Keratinocyte (primary cell): ENCODE measurements at regions not wholly inside any gene's neighbourhood (a gene's known extent, or its start where the extent isn't known, plus 50 kb on each side); places are given as distances from the start of the nearest gene placed in this dataset.

Experiments used
- DNase-seq: peaks from one replicate; pipeline ENCODE4 v3.0.0-alpha.2; 2011; ENCODE audit warnings: low read depth, missing footprints, low spot score
- FAIRE-seq: peaks from 2 replicates; lab custom pipeline; 2011; peaks lifted over from hg19 to GRCh38; lab: Jason Lieb, UNC
- H2AFZ ChIP-seq: 2 replicates; pipeline ENCODE4 v1.6.0; 2012; ENCODE audit warnings: low read length, control low read depth, inconsistent platforms; ENCODE audit not compliant: control insufficient read depth
- H3K27ac ChIP-seq: 2 replicates; pipeline ENCODE4 v1.5.1; 2011; ENCODE audit warnings: low read length; ENCODE audit not compliant: control insufficient read depth, insufficient read depth
- H3K27me3 ChIP-seq: 3 replicates; pipeline ENCODE4 v1.6.0; 2011; ENCODE audit warnings: low read length; ENCODE audit not compliant: control insufficient read depth, insufficient read depth; ENCODE audit errors: extremely low read depth
- H3K36me3 ChIP-seq, 2 experiments: 2 replicates in 1 of 2; 3 replicates in 1 of 2; pipeline ENCODE4 v1.5.1; 2011; ENCODE audit warnings: low read length in 2 of 2, mild to moderate bottlenecking in 1 of 2; ENCODE audit not compliant: control insufficient read depth in 2 of 2, insufficient read depth in 2 of 2; ENCODE audit errors: extremely low read depth in 1 of 2
- H3K4me1 ChIP-seq: 3 replicates; pipeline ENCODE4 v1.5.1; 2011; ENCODE audit warnings: low read length; ENCODE audit not compliant: control insufficient read depth, insufficient read depth; ENCODE audit errors: extremely low read depth
- H3K4me2 ChIP-seq: 3 replicates; pipeline ENCODE4 v1.6.0; 2011; ENCODE audit warnings: low read depth, low read length; ENCODE audit not compliant: control insufficient read depth, insufficient read depth; ENCODE audit errors: extremely low read depth
- H3K4me3 ChIP-seq, 3 experiments: fragments of 200-600 bp in 1 of 3; sonication (generic) in 1 of 3; 2 replicates in 2 of 3; 3 replicates in 1 of 3; pipeline ENCODE4 v1.5.1; 2011 to 2016; ENCODE audit warnings: low read length in 3 of 3, mild to moderate bottlenecking in 3 of 3, control low read depth in 2 of 3, inconsistent platforms in 1 of 3, low read depth in 1 of 3, mixed read lengths in 1 of 3, mixed run types in 1 of 3, moderate library complexity in 1 of 3; ENCODE audit not compliant: control insufficient read depth in 2 of 3, insufficient read depth in 2 of 3; ENCODE audit errors: extremely low read depth in 1 of 3
- H3K79me2 ChIP-seq: 2 replicates; pipeline ENCODE4 v1.6.0; 2012; ENCODE audit warnings: low read length; ENCODE audit not compliant: control insufficient read depth, insufficient read depth
- H3K9ac ChIP-seq: 3 replicates; pipeline ENCODE4 v1.6.0; 2011; ENCODE audit warnings: low read length; ENCODE audit not compliant: control insufficient read depth, insufficient read depth; ENCODE audit errors: extremely low read depth
- H3K9me1 ChIP-seq: 3 replicates; pipeline ENCODE4 v1.6.0; 2011; ENCODE audit warnings: low read length; ENCODE audit not compliant: control insufficient read depth, insufficient read depth; ENCODE audit errors: extremely low read depth
- H3K9me3 ChIP-seq: 2 replicates; pipeline ENCODE4 v1.5.1; 2012; ENCODE audit warnings: low read depth, low read length; ENCODE audit not compliant: control insufficient read depth
- H4K20me1 ChIP-seq: 3 replicates; pipeline ENCODE4 v1.6.0; 2011; ENCODE audit warnings: low read length; ENCODE audit not compliant: control insufficient read depth, insufficient read depth; ENCODE audit errors: extremely low read depth
- EZH2 ChIP-seq: IDR thresholded peaks from one replicate; pipeline ENCODE4 v1.6.1; 2012; ENCODE audit warnings: inconsistent platforms, mild to moderate bottlenecking, low read length, moderate library complexity
- dilution Hi-C: fragments of 300-500 bp; cut with MboI; formaldehyde crosslinking; loops from one replicate; pipeline ENCODE4 v1.7.0; 2020; ENCODE audit warnings: low sequenced_read_pairs; ENCODE audit not compliant: extremely low pct_ligation_motif_present
- TF ChIP-seq, protein P1 (sequence below), 3 experiments: IDR thresholded peaks in 1 of 3; conservative IDR thresholded peaks in 1 of 3; optimal IDR thresholded peaks in 1 of 3; 2 replicates in 2 of 3; 3 replicates in 1 of 3; pipeline versions ENCODE3 to v1.5.1; 2011; ENCODE audit warnings: low read length in 3 of 3, mild to moderate bottlenecking in 3 of 3, moderate library complexity in 2 of 3, control low read depth in 1 of 3, inconsistent platforms in 1 of 3; ENCODE audit not compliant: insufficient read depth in 2 of 3; ENCODE audit errors: extremely low read depth in 1 of 3

GRCh38 chr2:146623771-146624170, 1221.1 kb upstream of the ACVR2A start:
- dilution Hi-C loops, result no loop called here
- DNase-seq (no peak), FAIRE-seq (no peak)
- Histone ChIP-seq H3K4me3 (no peak overlapping the region), H3K9ac (no peak overlapping the region), H3K79me2 (no peaks in the 10 kb centered on the region), H3K9me3 (no peaks in the 10 kb centered on the region), H4K20me1 (no peaks in the 10 kb centered on the region), H3K4me2 (no peak overlapping the region), H3K4me1 (no peaks in the 10 kb centered on the region), H3K9me1 (no peaks in the 10 kb centered on the region), H2AFZ (no peak overlapping the region), H3K27me3 (no peaks in the 10 kb centered on the region), H3K27ac (no peak overlapping the region), H3K36me3 (no peaks in the 10 kb centered on the region)
- TF ChIP-seq, protein P1, sequence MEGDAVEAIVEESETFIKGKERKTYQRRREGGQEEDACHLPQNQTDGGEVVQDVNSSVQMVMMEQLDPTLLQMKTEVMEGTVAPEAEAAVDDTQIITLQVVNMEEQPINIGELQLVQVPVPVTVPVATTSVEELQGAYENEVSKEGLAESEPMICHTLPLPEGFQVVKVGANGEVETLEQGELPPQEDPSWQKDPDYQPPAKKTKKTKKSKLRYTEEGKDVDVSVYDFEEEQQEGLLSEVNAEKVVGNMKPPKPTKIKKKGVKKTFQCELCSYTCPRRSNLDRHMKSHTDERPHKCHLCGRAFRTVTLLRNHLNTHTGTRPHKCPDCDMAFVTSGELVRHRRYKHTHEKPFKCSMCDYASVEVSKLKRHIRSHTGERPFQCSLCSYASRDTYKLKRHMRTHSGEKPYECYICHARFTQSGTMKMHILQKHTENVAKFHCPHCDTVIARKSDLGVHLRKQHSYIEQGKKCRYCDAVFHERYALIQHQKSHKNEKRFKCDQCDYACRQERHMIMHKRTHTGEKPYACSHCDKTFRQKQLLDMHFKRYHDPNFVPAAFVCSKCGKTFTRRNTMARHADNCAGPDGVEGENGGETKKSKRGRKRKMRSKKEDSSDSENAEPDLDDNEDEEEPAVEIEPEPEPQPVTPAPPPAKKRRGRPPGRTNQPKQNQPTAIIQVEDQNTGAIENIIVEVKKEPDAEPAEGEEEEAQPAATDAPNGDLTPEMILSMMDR (optimal IDR thresholded peaks at IDR 0.05 in 1 of 3, IDR thresholded peaks at IDR 0.05 in 1 of 3, conservative IDR thresholded peaks at IDR 0.05 in 1 of 3; ENCODE audit: extremely low read depth in 1 of 3, insufficient read depth in 2 of 3, low read length in 3 of 3), result no peak
- no peak for TF ChIP-seq EZH2

DNA sequence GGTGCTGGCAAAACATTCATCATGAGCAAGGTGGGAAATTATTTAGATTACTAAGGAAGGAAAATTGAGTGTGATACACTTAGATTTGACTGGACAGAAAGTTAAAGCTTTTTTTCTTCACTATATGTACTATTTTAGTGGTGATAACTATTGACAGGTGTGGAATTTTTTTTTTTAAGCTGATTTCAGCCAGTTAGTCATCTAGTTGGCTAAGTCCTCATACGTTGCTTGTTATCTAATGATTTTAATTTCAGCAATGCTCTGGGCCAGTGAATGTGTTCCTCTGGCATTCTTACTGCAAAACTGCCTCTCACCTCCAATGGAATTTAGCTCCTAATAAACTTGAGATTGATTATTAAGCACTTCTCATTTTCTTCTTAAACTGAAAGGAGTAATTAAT, 1223.2 kb upstream of the ACVR2A start:
- no peak overlapping the region for H3K4me3 ChIP-seq
- no peak for FAIRE-seq

More for the DNA sequence above, 1223.2 kb upstream of the ACVR2A start:
- Histone ChIP-seq H3K9me3 (no peaks in the 10 kb centered on the region), H3K4me1 (no peaks in the 10 kb centered on the region), H4K20me1 (no peaks in the 10 kb centered on the region), H3K36me3 (no peaks in the 10 kb centered on the region), H3K4me2 (no peak overlapping the region), H3K9me1 (no peaks in the 10 kb centered on the region), H3K27ac (no peak overlapping the region), H3K9ac (no peak overlapping the region), H3K27me3 (no peaks in the 10 kb centered on the region), H2AFZ (no peak overlapping the region), H3K79me2 (no peaks in the 10 kb centered on the region)
- dilution Hi-C loops, result no loop called here
- DNase-seq, result no peak
- no peak for TF ChIP-seq EZH2
- TF ChIP-seq, protein P1 (optimal IDR thresholded peaks at IDR 0.05 in 1 of 3, IDR thresholded peaks at IDR 0.05 in 1 of 3, conservative IDR thresholded peaks at IDR 0.05 in 1 of 3; ENCODE audit: extremely low read depth in 1 of 3, insufficient read depth in 2 of 3, low read length in 3 of 3), result no peak
